WTC11 (cell line): ENCODE measurements at regions not wholly inside any gene's neighbourhood (a gene's known extent, or its start where the extent isn't known, plus 50 kb on each side); places are given as distances from the start of the nearest gene placed in this dataset.

Experiments used
- ATAC-seq: fragments of 200-7000 bp; cut with Tn5 transposase; 2 replicates; pipeline ENCODE4 v1.10.0; 2021; ENCODE audit warnings: mild to moderate bottlenecking, moderate library complexity
- CTCF ChIA-PET: fragments of 300-600 bp; sonication (Branson Sonifier 250); formaldehyde crosslinking; loops from one replicate; lab custom pipeline; 2021; ENCODE audit warnings: antibody characterized with exemption; lab: Charles Lee
- POLR2A ChIA-PET: fragments of 350-600 bp; sonication (Branson Sonifier 250); formaldehyde crosslinking; loops from one replicate; lab custom pipeline; 2021; ENCODE audit warnings: antibody characterized with exemption; lab: Charles Lee
- DNase-seq: peaks from one replicate; pipeline ENCODE4 v3.0.0; 2021; ENCODE audit warnings: low spot score
- H3K27ac Mint-ChIP-seq: 2 replicates; pipeline ENCODE4 v1.8.0; 2021; ENCODE audit warnings: mixed read lengths
- H3K27me3 Mint-ChIP-seq: 2 replicates; pipeline ENCODE4 v1.8.0; 2021; ENCODE audit warnings: low read depth, mild to moderate bottlenecking, moderate library complexity, mixed read lengths
- H3K36me3 Mint-ChIP-seq: 2 replicates; pipeline ENCODE4 v1.8.0; 2021; ENCODE audit warnings: mixed read lengths
- H3K4me1 Mint-ChIP-seq: 2 replicates; pipeline ENCODE4 v1.8.0; 2022; ENCODE audit warnings: mixed read lengths
- H3K4me3 Mint-ChIP-seq: 2 replicates; pipeline ENCODE4 v1.8.0; 2021; ENCODE audit warnings: mild to moderate bottlenecking, moderate library complexity, mixed read lengths
- H3K9me3 Mint-ChIP-seq: 2 replicates; pipeline ENCODE4 v1.8.0; 2021; ENCODE audit warnings: mixed read lengths
- ATF2 ChIP-seq: sonication (generic); formaldehyde crosslinking; IDR thresholded peaks from 2 replicates; pipeline ENCODE4 v1.8.1; 2022; ENCODE audit warnings: low read depth, missing genetic modification reagents, borderline replicate concordance
- MYBL2 ChIP-seq: sonication (generic); formaldehyde crosslinking; IDR thresholded peaks from 2 replicates; pipeline ENCODE4 v1.8.1; 2023; ENCODE audit warnings: mild to moderate bottlenecking, moderate library complexity, missing genetic modification reagents
- NR1H2 ChIP-seq: sonication (generic); formaldehyde crosslinking; IDR thresholded peaks from 2 replicates; pipeline ENCODE4 v1.9.0; 2021; ENCODE audit warnings: mild to moderate bottlenecking, moderate library complexity, missing genetic modification reagents
- PREB ChIP-seq: sonication (generic); formaldehyde crosslinking; IDR thresholded peaks from 2 replicates; pipeline ENCODE4 v1.8.1; 2022; ENCODE audit warnings: mild to moderate bottlenecking, missing genetic modification reagents, moderate library complexity, borderline replicate concordance
- PRRX2 ChIP-seq: fragments of 250-450 bp; sonication (Bioruptor Pico); IDR thresholded peaks from 2 replicates; pipeline ENCODE4 v1.8.0; 2021; ENCODE audit warnings: mild to moderate bottlenecking
- TEAD1 ChIP-seq: sonication (generic); formaldehyde crosslinking; IDR thresholded peaks from 2 replicates; pipeline ENCODE4 v1.8.0; 2022; ENCODE audit warnings: mild to moderate bottlenecking, missing genetic modification reagents
- TP53 ChIP-seq: sonication (generic); formaldehyde crosslinking; IDR thresholded peaks from 2 replicates; pipeline ENCODE4 v1.8.1; 2023; ENCODE audit warnings: mild to moderate bottlenecking, missing genetic modification reagents
- USF2 ChIP-seq: sonication (generic); formaldehyde crosslinking; IDR thresholded peaks from 2 replicates; pipeline ENCODE4 v1.8.1; 2023; ENCODE audit warnings: mild to moderate bottlenecking, missing genetic modification reagents, moderate library complexity
- ZNF138 ChIP-seq: sonication (generic); formaldehyde crosslinking; conservative IDR thresholded peaks from 2 replicates; pipeline ENCODE4 v1.8.1; 2022; ENCODE audit warnings: mild to moderate bottlenecking, moderate library complexity, missing genetic modification reagents
- ZNF423 ChIP-seq: fragments of 250-450 bp; sonication (Bioruptor Pico); IDR thresholded peaks from 2 replicates; pipeline ENCODE4 v2.1.2; 2022; ENCODE audit warnings: mild to moderate bottlenecking, moderate library complexity
- TF ChIP-seq, protein P1 (sequence below): sonication (generic); formaldehyde crosslinking; conservative IDR thresholded peaks from 2 replicates; pipeline ENCODE4 v1.8.1; 2023; ENCODE audit warnings: mild to moderate bottlenecking, low read depth, missing genetic modification reagents, moderate library complexity
- TF ChIP-seq, protein P2 (sequence below): sonication (generic); formaldehyde crosslinking; IDR thresholded peaks from 2 replicates; pipeline ENCODE4 v1.8.1; 2023; ENCODE audit warnings: mild to moderate bottlenecking, missing genetic modification reagents
- TF ChIP-seq, protein P3 (sequence below): fragments of 250-450 bp; sonication (Bioruptor Pico); IDR thresholded peaks from 2 replicates; pipeline ENCODE4 v2.1.2; 2022; ENCODE audit warnings: mild to moderate bottlenecking, moderate library complexity
- TF ChIP-seq, protein P4 (sequence below): sonication (generic); formaldehyde crosslinking; IDR thresholded peaks from 2 replicates; pipeline ENCODE4 v1.8.1; 2023; ENCODE audit warnings: mild to moderate bottlenecking, missing genetic modification reagents, moderate library complexity
- TF ChIP-seq, protein P5 (sequence below): sonication (generic); formaldehyde crosslinking; IDR thresholded peaks from 2 replicates; pipeline ENCODE4 v1.8.0; 2022; ENCODE audit warnings: mild to moderate bottlenecking, missing genetic modification reagents
- TF ChIP-seq, protein P6 (sequence below): fragments of 250-450 bp; sonication (Bioruptor Pico); IDR thresholded peaks from 2 replicates; pipeline ENCODE4 v1.9.0; 2021; ENCODE audit warnings: mild to moderate bottlenecking
- TF ChIP-seq, protein P7 (sequence below): sonication (generic); formaldehyde crosslinking; IDR thresholded peaks from 2 replicates; pipeline ENCODE4 v1.8.0; 2022; ENCODE audit warnings: mild to moderate bottlenecking, missing genetic modification reagents

GRCh38 chr20:6908673-6909072, 141.2 kb downstream of the BMP2 start:
- Mint-ChIP-seq H3K9me3 (peaks cover 11% of the 10 kb centered on the region), H3K27me3 (no peaks in the 10 kb centered on the region), H3K4me1 (peaks cover 47% of the 10 kb centered on the region), H3K36me3 (no peaks in the 10 kb centered on the region), H3K27ac (peak overlapping the region; percentile 96), H3K4me3 (peak overlapping the region; percentile 20; the same call in 1 of the 2 replicates)
- peak; percentile 96 for ATAC-seq
- ChIA-PET CTCF (interaction anchor here (0.6 to 1.5 kb wide), 5 partner anchors 8 to 1851 kb away, joined by 3 to 8 read pairs (median 4); no protein-coding TSS in a partner anchor), POLR2A (no interaction called here)
- DNase-seq, result peak; percentile 18
- TF ChIP-seq ZNF423, result peak; percentile 76
- TF ChIP-seq TEAD1 (CRISPR knock-in tag), result 0 out of 2 replicates have a peak, but pooled peaks have one; percentile 33
- TF ChIP-seq, protein P1, sequence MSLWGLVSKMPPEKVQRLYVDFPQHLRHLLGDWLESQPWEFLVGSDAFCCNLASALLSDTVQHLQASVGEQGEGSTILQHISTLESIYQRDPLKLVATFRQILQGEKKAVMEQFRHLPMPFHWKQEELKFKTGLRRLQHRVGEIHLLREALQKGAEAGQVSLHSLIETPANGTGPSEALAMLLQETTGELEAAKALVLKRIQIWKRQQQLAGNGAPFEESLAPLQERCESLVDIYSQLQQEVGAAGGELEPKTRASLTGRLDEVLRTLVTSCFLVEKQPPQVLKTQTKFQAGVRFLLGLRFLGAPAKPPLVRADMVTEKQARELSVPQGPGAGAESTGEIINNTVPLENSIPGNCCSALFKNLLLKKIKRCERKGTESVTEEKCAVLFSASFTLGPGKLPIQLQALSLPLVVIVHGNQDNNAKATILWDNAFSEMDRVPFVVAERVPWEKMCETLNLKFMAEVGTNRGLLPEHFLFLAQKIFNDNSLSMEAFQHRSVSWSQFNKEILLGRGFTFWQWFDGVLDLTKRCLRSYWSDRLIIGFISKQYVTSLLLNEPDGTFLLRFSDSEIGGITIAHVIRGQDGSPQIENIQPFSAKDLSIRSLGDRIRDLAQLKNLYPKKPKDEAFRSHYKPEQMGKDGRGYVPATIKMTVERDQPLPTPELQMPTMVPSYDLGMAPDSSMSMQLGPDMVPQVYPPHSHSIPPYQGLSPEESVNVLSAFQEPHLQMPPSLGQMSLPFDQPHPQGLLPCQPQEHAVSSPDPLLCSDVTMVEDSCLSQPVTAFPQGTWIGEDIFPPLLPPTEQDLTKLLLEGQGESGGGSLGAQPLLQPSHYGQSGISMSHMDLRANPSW (CRISPR knock-in tag), result no peak

DNA sequence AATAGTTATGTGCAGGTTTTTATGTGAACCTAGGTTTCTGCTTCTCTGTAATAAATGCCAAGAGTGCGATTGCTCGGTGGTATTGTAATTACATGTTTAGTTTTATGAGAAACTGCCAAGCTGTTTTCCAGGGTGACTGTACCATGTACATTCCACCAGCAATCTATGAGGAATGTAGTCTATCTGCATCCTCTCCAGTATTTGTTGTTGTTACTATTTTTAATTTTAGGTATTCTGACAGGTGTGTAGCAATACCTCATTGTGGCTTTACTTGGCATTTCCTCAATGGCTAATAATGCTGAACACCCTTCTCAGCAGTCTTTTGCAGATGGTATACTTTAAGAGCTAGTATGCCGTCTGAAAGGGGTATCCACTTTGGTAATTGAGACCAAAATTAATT, 142.1 kb downstream of the BMP2 start:
- Mint-ChIP-seq H3K4me3 (no peak overlapping the region), H3K27ac (peak overlapping the region; percentile 32; the same call in 1 of the 2 replicates), H3K36me3 (no peaks in the 10 kb centered on the region), H3K9me3 (peaks cover 11% of the 10 kb centered on the region), H3K4me1 (peaks cover 56% of the 10 kb centered on the region)
- ChIA-PET CTCF (no interaction called here), POLR2A (no interaction called here)
- ATAC-seq, result no peak
- DNase-seq, result no peak
- TF ChIP-seq, protein P2, sequence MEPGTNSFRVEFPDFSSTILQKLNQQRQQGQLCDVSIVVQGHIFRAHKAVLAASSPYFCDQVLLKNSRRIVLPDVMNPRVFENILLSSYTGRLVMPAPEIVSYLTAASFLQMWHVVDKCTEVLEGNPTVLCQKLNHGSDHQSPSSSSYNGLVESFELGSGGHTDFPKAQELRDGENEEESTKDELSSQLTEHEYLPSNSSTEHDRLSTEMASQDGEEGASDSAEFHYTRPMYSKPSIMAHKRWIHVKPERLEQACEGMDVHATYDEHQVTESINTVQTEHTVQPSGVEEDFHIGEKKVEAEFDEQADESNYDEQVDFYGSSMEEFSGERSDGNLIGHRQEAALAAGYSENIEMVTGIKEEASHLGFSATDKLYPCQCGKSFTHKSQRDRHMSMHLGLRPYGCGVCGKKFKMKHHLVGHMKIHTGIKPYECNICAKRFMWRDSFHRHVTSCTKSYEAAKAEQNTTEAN, result no peak
- no peak for TF ChIP-seq ZNF138 (CRISPR knock-in tag)
- no peak for TF ChIP-seq ATF2 (CRISPR knock-in tag)
- TF ChIP-seq, protein P3, sequence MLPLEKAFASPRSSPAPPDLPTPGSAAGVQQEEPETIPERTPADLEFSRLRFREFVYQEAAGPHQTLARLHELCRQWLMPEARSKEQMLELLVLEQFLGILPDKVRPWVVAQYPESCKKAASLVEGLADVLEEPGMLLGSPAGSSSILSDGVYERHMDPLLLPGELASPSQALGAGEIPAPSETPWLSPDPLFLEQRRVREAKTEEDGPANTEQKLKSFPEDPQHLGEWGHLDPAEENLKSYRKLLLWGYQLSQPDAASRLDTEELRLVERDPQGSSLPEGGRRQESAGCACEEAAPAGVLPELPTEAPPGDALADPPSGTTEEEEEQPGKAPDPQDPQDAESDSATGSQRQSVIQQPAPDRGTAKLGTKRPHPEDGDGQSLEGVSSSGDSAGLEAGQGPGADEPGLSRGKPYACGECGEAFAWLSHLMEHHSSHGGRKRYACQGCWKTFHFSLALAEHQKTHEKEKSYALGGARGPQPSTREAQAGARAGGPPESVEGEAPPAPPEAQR (CRISPR knock-in tag), result no peak
- TF ChIP-seq, protein P4, sequence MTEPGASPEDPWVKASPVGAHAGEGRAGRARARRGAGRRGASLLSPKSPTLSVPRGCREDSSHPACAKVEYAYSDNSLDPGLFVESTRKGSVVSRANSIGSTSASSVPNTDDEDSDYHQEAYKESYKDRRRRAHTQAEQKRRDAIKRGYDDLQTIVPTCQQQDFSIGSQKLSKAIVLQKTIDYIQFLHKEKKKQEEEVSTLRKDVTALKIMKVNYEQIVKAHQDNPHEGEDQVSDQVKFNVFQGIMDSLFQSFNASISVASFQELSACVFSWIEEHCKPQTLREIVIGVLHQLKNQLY, result no peak
- TF ChIP-seq PRRX2, result no peak
- TF ChIP-seq, protein P5, sequence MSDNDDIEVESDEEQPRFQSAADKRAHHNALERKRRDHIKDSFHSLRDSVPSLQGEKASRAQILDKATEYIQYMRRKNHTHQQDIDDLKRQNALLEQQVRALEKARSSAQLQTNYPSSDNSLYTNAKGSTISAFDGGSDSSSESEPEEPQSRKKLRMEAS (CRISPR knock-in tag), result no peak
- no peak for TF ChIP-seq PREB (CRISPR knock-in tag)
- no peak for TF ChIP-seq TP53 (CRISPR knock-in tag)
- TF ChIP-seq NR1H2 (CRISPR knock-in tag), result no peak
- TF ChIP-seq MYBL2 (CRISPR knock-in tag), result no peak
- TF ChIP-seq USF2 (CRISPR knock-in tag), result no peak
- TF ChIP-seq, protein P6, sequence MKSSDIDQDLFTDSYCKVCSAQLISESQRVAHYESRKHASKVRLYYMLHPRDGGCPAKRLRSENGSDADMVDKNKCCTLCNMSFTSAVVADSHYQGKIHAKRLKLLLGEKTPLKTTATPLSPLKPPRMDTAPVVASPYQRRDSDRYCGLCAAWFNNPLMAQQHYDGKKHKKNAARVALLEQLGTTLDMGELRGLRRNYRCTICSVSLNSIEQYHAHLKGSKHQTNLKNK (CRISPR knock-in tag), result no peak
- TF ChIP-seq, protein P7, sequence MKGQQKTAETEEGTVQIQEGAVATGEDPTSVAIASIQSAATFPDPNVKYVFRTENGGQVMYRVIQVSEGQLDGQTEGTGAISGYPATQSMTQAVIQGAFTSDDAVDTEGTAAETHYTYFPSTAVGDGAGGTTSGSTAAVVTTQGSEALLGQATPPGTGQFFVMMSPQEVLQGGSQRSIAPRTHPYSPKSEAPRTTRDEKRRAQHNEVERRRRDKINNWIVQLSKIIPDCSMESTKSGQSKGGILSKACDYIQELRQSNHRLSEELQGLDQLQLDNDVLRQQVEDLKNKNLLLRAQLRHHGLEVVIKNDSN (CRISPR knock-in tag), result no peak
- TF ChIP-seq, all 79 proteins: peak for 0
- H3K27me3 Mint-ChIP-seq, result no peaks in the 10 kb centered on the region
